Gastroesophageal sphincter (tissue), 4 donors: ENCODE measurements at regions not wholly inside any gene's neighbourhood (a gene's known extent, or its start where the extent isn't known, plus 50 kb on each side); places are given as distances from the start of the nearest gene placed in this dataset.
A peak's percentile ranks its signal among the peaks of the same experiment; 100 is the strongest.

Source experiments
- ATAC-seq: fragments of 150-250 bp; one replicate; pipeline ENCODE4 v1.9.1; 2016; ENCODE audit warnings: mild to moderate bottlenecking, moderate library complexity
- H3K27ac ChIP-seq, 4 donors: fragments of 200-600 bp; sonication (generic) in 3 of 4; 1 replicate in 3 of 4; 2 replicates in 1 of 4; pipeline ENCODE4 v1.5.1; 2016 to 2019
- H3K27me3 ChIP-seq: fragments of 200-600 bp; sonication (generic); one replicate; pipeline ENCODE4 v1.5.1; 2019
- H3K36me3 ChIP-seq, 2 donors: fragments of 200-600 bp; sonication (generic); one replicate each; pipeline ENCODE4 v1.5.1; 2019; ENCODE audit warnings: control low read depth in 1 of 2
- H3K4me1 ChIP-seq, 3 donors: fragments of 200-600 bp; sonication (generic); 1 replicate in 2 of 3; 2 replicates in 1 of 3; pipeline ENCODE4 v1.5.1; 2016 to 2019; ENCODE audit warnings: control low read depth in 2 of 3
- H3K4me3 ChIP-seq, 2 donors: fragments of 200-600 bp; sonication (generic); one replicate each; pipeline ENCODE4 v1.5.1; 2019; ENCODE audit warnings: mild to moderate bottlenecking in 1 of 2, moderate library complexity in 1 of 2
- H3K9me3 ChIP-seq, 3 donors: fragments of 200-600 bp; sonication (generic); one replicate each; pipeline ENCODE4 v1.5.1; 2017 to 2019; ENCODE audit warnings: control low read depth in 2 of 3
- EP300 ChIP-seq: sonication (generic); formaldehyde crosslinking; IDR thresholded peaks from one replicate; pipeline ENCODE4 v1.6.1; 2017; ENCODE audit warnings: antibody characterized with exemption, mild to moderate bottlenecking
- POLR2A ChIP-seq, 2 donors: fragments of 450-650 bp; IDR thresholded peaks; one replicate each; pipeline ENCODE4 v1.6.1; 2017; ENCODE audit warnings: antibody characterized with exemption in 2 of 2, mild to moderate bottlenecking in 2 of 2, moderate library complexity in 1 of 2
- POLR2AphosphoS5 ChIP-seq: sonication (generic); formaldehyde crosslinking; IDR thresholded peaks from one replicate; pipeline ENCODE4 v1.6.1; 2017; ENCODE audit warnings: antibody characterized with exemption
- WGBS, 2 donors: methylation state at CpG; one replicate each; pipeline ENCODE4 v1.1.5; 2018; ENCODE audit warnings: low coverage in 1 of 2; 5-methylcytosine and 5-hydroxymethylcytosine counted together
- TF ChIP-seq, protein P1 (sequence below), 4 experiments: fragments of 200-600 bp in 2 of 4; fragments of 450-650 bp in 2 of 4; sonication (generic) in 1 of 4; IDR thresholded peaks; one replicate each; pipeline ENCODE4 v1.5.1; 2017 to 2019; ENCODE audit warnings: antibody characterized with exemption in 4 of 4, mild to moderate bottlenecking in 2 of 4, moderate library complexity in 2 of 4

DNA sequence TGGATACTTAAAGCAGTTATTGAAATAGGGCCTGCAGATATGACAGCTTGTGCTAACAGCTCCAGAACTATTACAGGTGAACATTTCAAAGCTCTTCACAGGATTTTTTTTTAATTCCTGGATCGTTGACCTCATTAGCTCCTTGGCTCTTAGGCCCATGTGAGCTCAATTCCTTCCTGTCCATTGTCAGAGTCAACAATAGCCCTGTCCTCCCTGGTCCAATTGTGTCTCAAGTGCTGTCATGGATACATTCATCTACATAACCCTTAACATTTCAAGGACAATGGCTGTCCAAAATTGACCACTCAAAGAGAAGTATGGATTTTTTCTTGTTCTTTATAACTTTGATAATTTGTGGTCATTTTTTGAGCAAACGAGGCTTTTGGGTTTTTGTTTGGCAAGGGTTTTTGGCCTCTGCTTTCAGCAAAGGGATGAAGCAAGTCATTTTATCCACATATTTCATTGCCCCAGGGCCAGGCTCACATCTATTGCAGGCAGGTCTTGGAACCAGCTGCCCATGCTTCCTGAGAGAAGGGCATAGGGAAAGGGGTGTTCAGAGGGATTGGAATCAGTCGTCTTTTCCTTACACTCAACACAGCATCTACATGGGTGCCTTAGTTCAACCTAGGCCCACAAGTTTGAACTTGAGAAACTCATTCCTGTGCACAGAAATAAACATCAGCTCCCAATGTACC, 282.1 kb downstream of the TPBG start:
- Histone ChIP-seq H3K27me3 (no peaks in the 10 kb centered on the region), H3K36me3 (no peaks in the 10 kb centered on the region), H3K9me3 (no peaks in the 10 kb centered on the region), H3K4me3 (no peak overlapping the region), H3K27ac (peak overlapping the region in 1 of 4 donors; percentile 2), H3K4me1 (peaks cover 0 to 14% (median 5%) of the 10 kb centered on the region in 3 donors)
- ATAC-seq = no peak
- no peak for TF ChIP-seq POLR2A (IDR thresholded peaks at IDR 0.05)
- no peak for TF ChIP-seq EP300
- TF ChIP-seq, protein P1, sequence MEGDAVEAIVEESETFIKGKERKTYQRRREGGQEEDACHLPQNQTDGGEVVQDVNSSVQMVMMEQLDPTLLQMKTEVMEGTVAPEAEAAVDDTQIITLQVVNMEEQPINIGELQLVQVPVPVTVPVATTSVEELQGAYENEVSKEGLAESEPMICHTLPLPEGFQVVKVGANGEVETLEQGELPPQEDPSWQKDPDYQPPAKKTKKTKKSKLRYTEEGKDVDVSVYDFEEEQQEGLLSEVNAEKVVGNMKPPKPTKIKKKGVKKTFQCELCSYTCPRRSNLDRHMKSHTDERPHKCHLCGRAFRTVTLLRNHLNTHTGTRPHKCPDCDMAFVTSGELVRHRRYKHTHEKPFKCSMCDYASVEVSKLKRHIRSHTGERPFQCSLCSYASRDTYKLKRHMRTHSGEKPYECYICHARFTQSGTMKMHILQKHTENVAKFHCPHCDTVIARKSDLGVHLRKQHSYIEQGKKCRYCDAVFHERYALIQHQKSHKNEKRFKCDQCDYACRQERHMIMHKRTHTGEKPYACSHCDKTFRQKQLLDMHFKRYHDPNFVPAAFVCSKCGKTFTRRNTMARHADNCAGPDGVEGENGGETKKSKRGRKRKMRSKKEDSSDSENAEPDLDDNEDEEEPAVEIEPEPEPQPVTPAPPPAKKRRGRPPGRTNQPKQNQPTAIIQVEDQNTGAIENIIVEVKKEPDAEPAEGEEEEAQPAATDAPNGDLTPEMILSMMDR (IDR thresholded peaks at IDR 0.05) = no peak
- TF ChIP-seq POLR2AphosphoS5 = no peak
- WGBS, 2 donors = 23 to 31% methylated on average over 2 to 3 of the region's 3 CpGs

DNA sequence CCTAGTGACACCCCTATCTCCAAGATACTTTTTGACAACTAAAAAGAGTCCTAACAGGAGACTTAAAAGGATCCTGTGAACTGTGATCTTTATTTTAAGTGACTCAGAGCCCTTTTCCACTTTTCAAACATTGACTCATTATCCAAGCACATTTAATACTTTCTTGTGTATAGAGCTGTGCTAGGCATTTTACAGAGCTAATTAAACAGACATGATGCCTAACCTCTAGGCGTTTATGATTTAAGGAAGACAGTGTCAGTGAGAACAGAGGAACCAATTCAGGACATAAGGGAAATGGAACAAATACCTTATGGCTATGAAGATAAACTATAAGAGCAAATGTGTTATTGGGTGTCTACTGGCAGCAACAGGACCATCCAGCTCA, 282.6 kb downstream of the TPBG start:
- H3K27ac ChIP-seq = peak overlapping the region in 1 of 4 donors; percentile 2
- no peaks in the 10 kb centered on the region for H3K36me3 ChIP-seq
- ATAC-seq = no peak
- TF ChIP-seq POLR2A (IDR thresholded peaks at IDR 0.05) (no peak), POLR2AphosphoS5 (no peak), EP300 (no peak)
- TF ChIP-seq, protein P1 (IDR thresholded peaks at IDR 0.05) = no peak
- no peaks in the 10 kb centered on the region for H3K27me3 ChIP-seq
- peaks cover 0 to 14% (median 5%) of the 10 kb centered on the region in 3 donors for H3K4me1 ChIP-seq
- WGBS, 2 donors = 25 to 29% methylated on average over 1 of the region's 1 CpG
- H3K4me3 ChIP-seq = no peak overlapping the region
- no peaks in the 10 kb centered on the region for H3K9me3 ChIP-seq

DNA sequence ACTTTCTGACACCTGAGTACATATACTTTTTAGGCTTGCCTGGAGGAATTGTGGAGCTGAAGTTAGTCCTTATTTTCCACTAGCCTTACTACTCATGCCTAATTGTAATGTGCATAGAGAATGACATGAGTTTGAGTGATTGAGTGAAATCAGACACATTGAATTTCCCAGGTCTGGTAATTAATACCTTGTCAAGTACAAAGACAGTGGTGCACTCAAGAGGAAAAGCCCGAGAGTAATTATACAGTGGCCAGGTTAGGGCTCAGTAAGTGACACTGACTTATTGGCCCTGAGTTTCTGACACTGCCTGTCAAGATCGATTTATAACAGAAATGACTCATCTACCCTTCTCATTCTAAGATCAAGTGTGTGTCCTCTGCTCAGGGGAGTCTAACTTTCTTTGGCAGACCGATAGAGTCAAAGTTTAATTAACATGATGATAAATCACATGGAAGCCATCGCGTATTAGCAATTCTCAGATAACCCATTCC, 288.3 kb downstream of the TPBG start:
- TF ChIP-seq, protein P1 (IDR thresholded peaks at IDR 0.05) = no peak
- no peak for TF ChIP-seq POLR2AphosphoS5
- no peak for TF ChIP-seq POLR2A (IDR thresholded peaks at IDR 0.05)
- no peak for TF ChIP-seq EP300
- no peaks in the 10 kb centered on the region for H3K27me3 ChIP-seq
- no peak for ATAC-seq
- no peaks in the 10 kb centered on the region for H3K4me1 ChIP-seq
- no peak overlapping the region for H3K4me3 ChIP-seq
- 73 to 91% methylated on average over 4 to 5 of the region's 5 CpGs for WGBS, 2 donors
- no peaks in the 10 kb centered on the region for H3K9me3 ChIP-seq
- no peak overlapping the region for H3K27ac ChIP-seq
- H3K36me3 ChIP-seq = no peaks in the 10 kb centered on the region

DNA sequence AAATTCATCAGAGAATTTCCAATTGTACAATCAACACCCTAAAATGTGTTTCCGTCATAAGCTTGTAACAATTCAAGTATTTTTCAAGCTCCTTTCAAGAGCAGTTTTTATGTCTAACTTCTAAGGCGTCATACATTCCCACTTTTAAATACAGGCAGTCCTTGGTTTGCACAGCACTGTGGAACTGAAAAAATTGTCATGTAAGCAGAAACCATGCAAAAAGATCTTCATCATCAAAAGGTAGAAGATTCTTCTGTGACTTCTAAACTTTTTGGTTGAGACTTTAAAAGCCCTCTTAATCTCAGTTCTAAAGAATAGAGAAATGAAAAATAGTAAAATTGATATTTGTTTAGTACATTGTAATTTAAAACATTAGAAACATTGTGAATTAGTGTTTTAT, 315.6 kb downstream of the TPBG start:
- no peak for TF ChIP-seq POLR2A (IDR thresholded peaks at IDR 0.05)
- TF ChIP-seq POLR2AphosphoS5 = no peak
- TF ChIP-seq, protein P1 (IDR thresholded peaks at IDR 0.05) = no peak
- TF ChIP-seq EP300 = no peak
- no peaks in the 10 kb centered on the region for H3K4me1 ChIP-seq
- no peak overlapping the region for H3K4me3 ChIP-seq
- peaks cover 0 to 5% (median 0%) of the 10 kb centered on the region in 3 donors for H3K9me3 ChIP-seq
- no peaks in the 10 kb centered on the region for H3K36me3 ChIP-seq
- WGBS, 2 donors = 82 to 100% methylated on average over 2 of the region's 2 CpGs
- H3K27me3 ChIP-seq = no peaks in the 10 kb centered on the region
- no peak overlapping the region for H3K27ac ChIP-seq
- ATAC-seq = no peak

DNA sequence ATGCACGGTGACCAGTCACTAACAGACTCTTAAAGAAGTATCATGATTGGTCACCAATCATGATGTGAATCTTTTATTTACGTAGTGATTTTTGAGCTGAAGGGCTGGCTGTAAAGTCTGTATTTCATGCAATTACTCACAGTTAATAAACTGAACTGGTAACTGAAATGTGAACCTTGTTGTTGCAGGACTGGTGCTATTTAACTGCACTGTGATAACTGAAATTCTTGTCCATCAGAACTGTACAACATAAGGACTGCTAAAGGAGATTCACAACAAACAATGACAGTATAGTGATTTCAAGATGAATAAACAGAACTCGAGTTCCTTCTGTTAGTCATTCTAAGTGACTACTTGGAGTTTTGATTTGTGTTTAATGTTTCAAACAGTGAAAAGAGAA, 316.6 kb downstream of the TPBG start:
- no peak for TF ChIP-seq EP300
- Histone ChIP-seq H3K4me1 (no peaks in the 10 kb centered on the region), H3K27me3 (no peaks in the 10 kb centered on the region), H3K27ac (no peak overlapping the region), H3K9me3 (peaks cover 0 to 5% (median 0%) of the 10 kb centered on the region in 3 donors), H3K4me3 (no peak overlapping the region), H3K36me3 (no peaks in the 10 kb centered on the region)
- 45 to 62% methylated on average over 3 of the region's 3 CpGs for WGBS, 2 donors
- ATAC-seq = no peak
